ENCODE measurements at regions not wholly inside any gene's neighbourhood (a gene's known extent, or its start where the extent isn't known, plus 50 kb on each side); places are given as distances from the start of the nearest gene placed in this dataset.

DNA sequence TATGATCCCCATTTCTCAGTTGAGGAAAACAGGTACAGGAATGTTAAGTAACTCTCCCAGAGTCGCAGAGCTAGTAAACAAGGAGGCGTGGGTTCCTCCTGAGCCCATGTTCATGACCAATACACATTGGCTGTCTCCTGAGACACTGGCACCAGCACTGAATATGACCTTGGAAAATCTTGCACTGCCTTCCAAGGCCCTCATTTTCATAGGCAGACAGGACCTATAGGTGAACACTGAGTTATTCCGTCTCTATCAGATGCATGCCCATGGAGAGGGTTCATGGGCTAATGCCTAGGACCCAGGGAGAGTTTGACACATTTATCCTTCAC, 504.8 kb downstream of the RFC3 start:
- TF ChIP-seq, protein P1, sequence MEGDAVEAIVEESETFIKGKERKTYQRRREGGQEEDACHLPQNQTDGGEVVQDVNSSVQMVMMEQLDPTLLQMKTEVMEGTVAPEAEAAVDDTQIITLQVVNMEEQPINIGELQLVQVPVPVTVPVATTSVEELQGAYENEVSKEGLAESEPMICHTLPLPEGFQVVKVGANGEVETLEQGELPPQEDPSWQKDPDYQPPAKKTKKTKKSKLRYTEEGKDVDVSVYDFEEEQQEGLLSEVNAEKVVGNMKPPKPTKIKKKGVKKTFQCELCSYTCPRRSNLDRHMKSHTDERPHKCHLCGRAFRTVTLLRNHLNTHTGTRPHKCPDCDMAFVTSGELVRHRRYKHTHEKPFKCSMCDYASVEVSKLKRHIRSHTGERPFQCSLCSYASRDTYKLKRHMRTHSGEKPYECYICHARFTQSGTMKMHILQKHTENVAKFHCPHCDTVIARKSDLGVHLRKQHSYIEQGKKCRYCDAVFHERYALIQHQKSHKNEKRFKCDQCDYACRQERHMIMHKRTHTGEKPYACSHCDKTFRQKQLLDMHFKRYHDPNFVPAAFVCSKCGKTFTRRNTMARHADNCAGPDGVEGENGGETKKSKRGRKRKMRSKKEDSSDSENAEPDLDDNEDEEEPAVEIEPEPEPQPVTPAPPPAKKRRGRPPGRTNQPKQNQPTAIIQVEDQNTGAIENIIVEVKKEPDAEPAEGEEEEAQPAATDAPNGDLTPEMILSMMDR (IDR thresholded peaks at IDR 0.05) = no peak
- no peak for TF ChIP-seq POLR2A (IDR thresholded peaks at IDR 0.05)
